ENCODE measurements at regions not wholly inside any gene's neighbourhood (a gene's known extent, or its start where the extent isn't known, plus 50 kb on each side); places are given as distances from the start of the nearest gene placed in this dataset.

DNA sequence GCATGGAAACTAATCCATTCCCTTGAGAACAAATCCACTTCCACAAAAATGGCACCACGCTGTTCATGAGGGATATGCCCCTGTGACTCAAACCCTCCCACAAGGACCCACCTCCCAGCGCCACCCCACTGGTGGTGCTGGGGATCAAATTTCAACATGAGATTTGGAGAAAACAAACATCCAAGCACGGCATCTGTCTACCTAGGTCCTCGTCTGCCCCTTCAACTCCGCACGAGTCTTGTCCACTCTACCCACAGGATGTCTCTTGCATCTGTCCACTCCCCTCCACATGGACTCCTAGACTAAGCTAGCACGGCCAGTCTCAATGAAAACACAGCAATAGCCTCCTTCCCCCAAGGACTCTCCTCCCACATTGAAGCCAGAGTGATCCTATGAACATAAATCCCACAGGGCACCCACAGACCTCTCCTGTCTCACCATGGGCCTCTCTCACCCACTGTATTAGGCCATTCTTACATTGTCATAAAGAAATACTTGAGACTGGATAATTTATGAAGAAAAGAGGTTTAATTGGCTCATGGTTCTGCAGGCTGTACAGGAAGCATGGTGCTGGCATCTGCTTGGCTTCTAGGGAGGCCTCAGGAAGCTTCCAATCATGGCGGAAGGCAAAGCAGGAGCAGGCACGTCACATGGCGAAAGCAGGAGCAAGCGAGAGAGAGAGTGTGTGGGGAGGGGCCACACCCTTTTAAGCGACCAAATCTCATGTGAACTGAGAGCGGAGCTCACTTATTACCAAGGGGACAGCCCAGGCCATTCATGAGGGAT is 101.4 kb downstream of the TOMM20 start:
- no peak overlapping the region for H3K4me3 ChIP-seq (ENCODE audit: low read length)
- no peak for DNase-seq (ENCODE audit: low read depth)
- TF ChIP-seq, protein P1, sequence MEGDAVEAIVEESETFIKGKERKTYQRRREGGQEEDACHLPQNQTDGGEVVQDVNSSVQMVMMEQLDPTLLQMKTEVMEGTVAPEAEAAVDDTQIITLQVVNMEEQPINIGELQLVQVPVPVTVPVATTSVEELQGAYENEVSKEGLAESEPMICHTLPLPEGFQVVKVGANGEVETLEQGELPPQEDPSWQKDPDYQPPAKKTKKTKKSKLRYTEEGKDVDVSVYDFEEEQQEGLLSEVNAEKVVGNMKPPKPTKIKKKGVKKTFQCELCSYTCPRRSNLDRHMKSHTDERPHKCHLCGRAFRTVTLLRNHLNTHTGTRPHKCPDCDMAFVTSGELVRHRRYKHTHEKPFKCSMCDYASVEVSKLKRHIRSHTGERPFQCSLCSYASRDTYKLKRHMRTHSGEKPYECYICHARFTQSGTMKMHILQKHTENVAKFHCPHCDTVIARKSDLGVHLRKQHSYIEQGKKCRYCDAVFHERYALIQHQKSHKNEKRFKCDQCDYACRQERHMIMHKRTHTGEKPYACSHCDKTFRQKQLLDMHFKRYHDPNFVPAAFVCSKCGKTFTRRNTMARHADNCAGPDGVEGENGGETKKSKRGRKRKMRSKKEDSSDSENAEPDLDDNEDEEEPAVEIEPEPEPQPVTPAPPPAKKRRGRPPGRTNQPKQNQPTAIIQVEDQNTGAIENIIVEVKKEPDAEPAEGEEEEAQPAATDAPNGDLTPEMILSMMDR (conservative IDR thresholded peaks at IDR 0.05; ENCODE audit: low read length): no peak

DNA sequence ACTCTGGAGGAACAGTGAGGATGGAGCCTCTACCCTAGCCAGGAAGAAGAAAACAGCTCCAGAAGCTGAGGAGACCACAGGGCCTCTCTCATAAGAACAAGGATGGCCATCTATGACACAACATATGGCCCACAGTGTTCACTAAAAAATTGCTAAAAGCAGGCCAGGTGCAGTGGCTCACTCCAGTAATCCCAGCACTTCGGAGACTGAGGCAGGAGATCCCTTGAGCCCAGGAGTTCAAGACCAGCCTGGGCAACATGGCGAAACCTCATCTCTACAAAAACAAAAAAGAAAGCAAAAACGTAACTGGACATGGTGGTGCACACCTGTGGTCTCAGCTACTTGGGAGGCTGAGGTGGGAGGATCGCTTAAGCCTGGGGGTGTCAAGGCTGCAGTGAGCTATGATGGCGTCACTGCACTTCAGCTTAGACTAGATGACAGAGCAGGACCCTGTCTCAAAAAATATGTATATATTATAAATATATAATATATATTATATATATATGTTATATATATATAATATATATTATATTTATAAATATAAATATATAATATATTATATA is 103.1 kb downstream of the TOMM20 start:
- TF ChIP-seq, protein P1 (conservative IDR thresholded peaks at IDR 0.05; ENCODE audit: low read length): no peak
- H3K4me3 ChIP-seq (ENCODE audit: low read length): no peak overlapping the region
- no peak for DNase-seq (ENCODE audit: low read depth)

DNA sequence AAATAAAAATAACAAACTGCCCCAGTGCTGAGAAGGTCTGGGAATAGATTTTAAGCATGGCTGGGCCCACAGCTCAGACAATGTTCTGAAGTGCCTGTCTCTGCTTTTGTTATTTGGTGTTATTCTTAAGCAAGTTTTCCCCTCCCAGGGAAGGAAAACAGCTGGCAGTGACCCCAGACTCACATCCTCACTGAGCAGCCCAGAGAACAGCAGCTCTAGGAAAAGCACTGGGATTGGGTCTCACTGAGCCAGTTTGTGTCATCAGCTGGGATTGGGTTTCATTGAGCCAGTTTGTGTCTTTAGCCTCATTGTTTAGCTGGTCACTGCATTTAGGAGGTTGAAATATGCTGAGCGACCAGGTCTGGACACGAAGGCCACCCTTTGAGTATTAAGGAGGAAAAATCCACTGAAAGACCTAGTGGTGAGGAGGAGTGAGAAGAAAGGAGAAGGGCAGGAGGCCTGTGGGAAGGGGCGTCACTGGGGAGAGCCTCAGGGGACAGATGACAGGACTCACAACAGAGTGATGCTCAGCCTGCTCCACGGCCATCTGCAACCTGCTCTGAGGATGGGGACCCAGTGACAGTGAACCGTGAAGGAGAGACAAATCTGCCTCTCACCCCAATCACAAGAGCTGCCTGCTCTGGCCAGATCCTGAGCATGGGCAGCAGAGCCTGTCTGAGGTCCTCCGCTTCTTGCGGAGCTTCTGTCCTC is 103.8 kb downstream of the TOMM20 start:
- no peak overlapping the region for H3K4me3 ChIP-seq (ENCODE audit: low read length)
- no peak for DNase-seq (ENCODE audit: low read depth)
- TF ChIP-seq, protein P1 (conservative IDR thresholded peaks at IDR 0.05; ENCODE audit: low read length): no peak

DNA sequence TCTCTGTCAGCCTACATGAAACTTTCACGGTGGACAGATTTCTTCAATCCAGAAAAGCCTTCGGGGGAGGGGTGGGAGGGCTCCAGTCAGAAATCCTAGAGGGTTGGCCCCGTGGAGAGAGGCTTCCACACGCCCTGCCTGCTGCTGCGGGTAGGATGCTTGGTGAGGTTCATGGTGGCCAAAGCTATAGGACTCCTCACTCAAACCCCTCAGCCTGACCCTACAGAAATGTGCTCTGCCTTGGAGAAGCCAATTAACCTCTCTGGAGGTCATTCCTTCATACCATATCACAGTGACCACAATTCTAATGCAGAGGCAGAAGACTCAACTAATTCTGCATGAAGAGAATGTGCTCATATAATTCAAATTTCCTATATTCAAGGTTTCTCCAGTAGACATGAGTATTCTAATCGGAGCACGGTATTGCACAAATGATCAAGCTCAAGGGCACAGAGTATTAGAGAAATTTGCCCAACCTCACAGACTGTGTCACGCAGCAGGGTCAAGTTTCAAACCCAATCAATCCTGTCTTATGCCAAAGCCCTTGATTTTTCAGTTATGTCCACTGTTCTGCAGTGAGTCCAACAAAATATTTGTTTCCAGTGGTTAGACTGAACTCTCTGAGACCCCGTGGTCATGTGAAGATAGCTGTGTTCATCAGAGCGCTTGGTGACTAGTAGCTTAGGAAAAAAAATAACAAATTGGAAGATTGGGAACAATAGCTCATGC is 104.8 kb downstream of the TOMM20 start:
- no peak overlapping the region for H3K4me3 ChIP-seq (ENCODE audit: low read length)
- no peak for DNase-seq (ENCODE audit: low read depth)
- TF ChIP-seq, protein P1 (conservative IDR thresholded peaks at IDR 0.05; ENCODE audit: low read length): no peak

DNA sequence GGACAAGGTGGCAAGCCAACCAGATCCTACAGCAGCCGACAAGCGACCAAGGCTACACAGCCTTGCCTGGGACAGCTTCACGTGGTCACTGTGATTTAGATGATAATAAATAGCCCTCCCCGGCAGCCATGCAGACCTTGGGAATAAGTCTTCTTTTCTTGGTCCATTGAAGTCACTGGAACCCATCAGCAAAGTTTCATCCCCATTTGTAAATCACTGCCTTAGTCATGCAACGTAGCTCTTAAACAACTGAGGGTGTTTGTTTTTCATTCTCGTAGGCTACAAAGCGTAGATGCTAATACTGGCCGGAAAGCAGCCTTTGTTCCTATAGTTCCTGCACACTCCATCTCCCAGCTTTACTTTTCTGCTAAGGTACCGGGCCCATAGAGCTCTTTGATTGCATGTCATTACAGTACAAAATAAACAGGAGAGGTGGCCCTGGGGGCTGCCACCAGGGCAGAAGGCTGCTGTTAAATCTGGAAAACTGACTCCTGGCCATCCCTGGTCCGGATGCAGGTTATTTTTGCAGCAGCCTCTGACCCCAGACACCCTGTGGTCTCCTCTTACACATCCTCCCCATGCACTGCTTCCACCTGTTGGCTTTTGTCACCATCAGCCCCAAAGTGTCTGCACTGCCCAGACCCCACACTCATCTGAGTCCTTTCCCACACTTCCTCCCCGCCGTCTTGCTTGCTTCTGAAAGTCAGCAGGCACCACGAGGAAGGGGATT is 105.5 kb downstream of the TOMM20 start:
- TF ChIP-seq, protein P1 (conservative IDR thresholded peaks at IDR 0.05; ENCODE audit: low read length): no peak
- DNase-seq (ENCODE audit: low read depth): no peak

DNA sequence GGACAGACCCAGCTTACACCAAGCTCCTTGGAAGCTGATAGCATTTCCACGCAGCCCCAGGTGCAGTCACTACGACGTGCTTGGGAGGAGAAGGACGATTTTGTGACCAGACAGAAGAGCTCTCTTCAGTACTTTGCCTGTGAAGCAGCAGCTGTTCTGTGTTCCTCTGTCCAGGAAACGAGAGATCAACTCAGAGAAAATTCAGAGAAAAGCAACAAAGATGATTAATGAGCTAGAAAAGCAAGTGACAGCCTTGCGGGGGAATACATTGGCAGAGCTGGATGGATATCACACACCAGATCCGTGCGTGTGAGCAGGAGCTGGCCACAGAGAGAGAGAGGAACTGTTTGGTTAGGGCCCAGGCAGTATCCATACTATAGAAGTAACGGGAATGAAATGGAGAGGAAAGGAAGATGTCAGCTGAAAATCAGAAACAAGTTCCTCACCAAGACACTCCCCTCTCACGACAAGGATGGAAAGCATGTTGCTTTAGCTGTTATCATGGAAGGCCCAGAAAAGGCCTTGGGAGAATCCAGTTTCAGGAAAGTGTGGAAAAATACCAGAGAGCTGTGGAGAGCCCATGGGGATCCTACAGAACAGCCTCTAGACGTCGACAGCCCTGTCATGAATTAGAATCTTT is 106.2 kb downstream of the TOMM20 start:
- DNase-seq (ENCODE audit: low read depth): no peak

More for the DNA sequence above, 105.5 kb downstream of the TOMM20 start:
- H3K4me3 ChIP-seq (ENCODE audit: low read length): no peak overlapping the region

More for the DNA sequence above, 106.2 kb downstream of the TOMM20 start:
- H3K4me3 ChIP-seq (ENCODE audit: low read length): no peak overlapping the region
- TF ChIP-seq, protein P1 (conservative IDR thresholded peaks at IDR 0.05; ENCODE audit: low read length): no peak
